GM21619 (cell line): ENCODE measurements at regions not wholly inside any gene's neighbourhood (a gene's known extent, or its start where the extent isn't known, plus 50 kb on each side); places are given as distances from the start of the nearest gene placed in this dataset.
"Not testable (repeated sequence)": the region's sequence is repeated elsewhere in the genome, so short reads cannot be mapped to it uniquely, and the experiment has no call there.

Experiments
- ATAC-seq: cut with Tn5 transposase; IDR thresholded peaks from one replicate; pipeline ENCODE4 v1.9.1; 2021; ENCODE audit not compliant: unreplicated experiment

DNA sequence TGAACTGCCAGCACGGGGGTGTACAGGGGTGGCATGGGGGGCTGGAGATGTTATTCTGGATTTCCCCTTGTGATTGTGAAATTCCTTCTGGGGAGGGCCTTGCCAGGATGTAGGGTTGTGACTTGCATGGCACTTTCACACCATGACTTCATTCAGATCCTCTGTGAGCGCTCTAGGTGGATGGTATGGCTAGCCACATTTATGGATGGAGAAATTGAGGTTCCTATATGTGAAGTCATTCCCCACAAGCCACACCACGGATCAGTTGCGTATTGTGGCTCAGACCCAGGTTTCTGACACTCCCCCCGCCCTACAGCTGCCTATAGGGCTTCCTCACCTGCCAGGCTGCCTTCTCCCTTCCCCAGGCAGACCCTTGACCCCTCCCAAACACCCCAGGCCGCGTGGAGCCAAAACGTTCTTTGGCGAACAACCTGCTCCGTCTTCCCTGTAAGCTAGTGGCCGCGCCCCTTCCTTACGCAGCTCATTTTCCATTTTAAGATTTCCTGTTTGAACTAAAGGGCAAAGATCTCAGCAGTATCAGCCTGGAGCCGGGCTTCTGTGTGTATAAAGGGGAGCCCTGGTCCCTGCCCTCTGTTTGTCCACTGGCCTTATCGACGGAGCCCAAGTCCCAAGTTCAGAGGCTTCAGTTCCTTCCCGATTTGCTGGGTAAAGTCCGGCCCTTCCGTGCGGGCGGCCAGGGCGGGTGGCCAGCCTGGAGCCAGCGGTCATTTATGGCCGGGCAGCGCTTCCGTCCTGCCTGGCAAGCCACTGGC is 97.8 kb upstream of the KLF4 start:
- no peak for ATAC-seq

DNA sequence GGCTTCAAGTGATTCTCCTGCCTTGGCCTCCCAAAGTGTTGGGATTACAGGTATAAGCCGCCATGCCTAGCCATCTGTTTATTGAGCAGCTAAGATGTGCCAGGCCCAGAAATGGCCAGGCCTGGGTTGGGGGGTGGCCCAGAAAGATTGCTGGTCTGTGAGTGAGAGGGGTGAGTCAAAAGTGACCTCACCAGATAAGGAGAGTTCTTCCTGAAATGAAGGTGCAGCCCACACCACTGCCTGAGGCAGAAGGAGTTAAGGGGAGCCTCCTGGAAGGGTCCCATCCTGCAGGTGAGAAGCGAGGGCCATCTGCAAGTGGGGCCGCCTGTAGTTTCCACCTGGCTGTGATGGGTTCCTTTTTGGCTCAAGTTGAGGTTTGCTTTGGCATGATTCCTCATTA is 96.9 kb upstream of the KLF4 start:
- no peak for ATAC-seq

DNA sequence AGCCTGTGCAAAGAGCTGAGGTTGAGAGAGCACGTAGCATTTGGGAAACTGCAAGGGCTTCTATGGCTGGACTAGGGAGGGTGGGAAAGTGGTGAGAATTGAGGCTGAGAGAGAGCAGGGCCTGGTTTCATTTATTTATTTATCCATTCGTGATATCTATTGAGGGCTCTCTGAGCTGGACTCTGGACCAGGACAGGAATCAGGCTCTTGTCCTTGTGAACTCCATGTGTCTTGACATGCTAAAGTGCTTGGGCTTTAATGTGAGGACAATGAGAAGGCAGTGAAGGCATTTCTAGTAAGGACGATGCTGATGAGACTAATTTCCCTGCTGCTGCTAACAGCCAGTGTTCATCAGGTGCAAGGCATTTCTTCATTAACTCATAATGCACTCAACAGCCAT is 95.9 kb upstream of the KLF4 start:
- no peak for ATAC-seq

DNA sequence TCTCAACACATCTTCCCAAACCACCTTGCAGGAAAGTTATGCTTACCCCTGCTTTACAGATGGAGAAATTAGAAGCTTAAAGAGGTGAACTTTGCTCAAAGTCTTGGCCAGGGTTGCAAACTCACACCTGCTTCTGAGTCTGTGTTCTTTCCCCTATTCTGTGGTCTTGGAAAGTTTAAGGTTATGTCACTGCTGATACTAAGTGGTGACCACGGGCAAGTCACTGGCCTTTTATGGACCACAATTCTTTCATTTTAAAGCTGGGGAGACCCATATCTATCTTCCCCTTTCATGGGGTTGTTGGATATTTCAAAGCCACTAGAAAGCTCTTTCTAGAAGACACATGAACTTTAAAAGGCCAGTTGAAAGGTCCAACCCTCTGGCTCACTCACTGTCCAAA is 95.4 kb upstream of the KLF4 start:
- ATAC-seq: no peak

DNA sequence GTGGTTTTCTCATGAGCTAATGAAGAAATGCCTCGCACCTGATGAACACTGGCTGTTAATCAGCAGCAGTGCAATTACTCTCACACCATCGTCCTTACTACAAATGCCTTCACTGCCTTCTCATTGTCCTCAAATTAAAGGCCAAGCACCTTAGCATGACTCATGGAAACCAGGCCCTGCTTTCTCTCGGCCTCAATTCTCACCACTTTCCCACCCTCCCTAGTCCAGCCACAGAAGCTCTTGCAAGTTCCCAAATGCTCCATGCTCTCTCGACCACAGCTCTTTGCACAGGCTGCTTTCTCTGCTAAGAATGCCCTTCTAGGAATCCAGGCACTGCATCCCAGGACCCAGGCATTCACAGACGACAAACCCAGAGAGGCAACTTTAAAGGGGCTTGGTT is 94.6 kb upstream of the KLF4 start:
- no peak for ATAC-seq

DNA sequence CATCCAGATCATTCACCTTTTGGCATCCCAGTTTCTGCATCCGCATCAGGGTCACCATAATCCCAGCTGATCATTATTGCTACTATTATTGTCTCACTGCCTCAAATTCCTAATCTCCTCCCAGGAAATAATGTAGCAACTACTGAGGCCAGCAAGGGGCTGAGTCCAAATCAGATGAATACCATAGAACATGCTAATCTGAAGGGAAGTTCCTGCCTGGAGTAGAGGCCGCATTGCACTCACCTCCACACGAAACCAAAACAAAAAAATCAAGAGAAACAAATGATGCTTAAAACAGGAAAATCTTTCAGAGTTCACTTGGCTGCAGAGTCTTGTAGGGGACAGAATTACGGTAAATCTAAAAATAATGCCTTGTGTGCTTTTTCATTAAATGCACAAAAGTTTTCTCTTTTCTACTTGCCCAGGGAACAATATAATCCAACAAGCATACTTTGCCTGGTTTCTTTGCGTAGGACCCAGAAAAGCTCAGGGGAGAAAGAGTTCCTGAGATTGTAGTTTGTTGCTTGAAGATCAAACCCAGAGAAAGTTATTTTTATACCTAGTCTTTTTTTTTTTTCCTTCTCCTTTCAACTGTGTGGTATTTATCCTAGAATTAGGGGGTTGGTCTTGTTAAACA is 87.7 kb upstream of the KLF4 start:
- no peak for ATAC-seq

DNA sequence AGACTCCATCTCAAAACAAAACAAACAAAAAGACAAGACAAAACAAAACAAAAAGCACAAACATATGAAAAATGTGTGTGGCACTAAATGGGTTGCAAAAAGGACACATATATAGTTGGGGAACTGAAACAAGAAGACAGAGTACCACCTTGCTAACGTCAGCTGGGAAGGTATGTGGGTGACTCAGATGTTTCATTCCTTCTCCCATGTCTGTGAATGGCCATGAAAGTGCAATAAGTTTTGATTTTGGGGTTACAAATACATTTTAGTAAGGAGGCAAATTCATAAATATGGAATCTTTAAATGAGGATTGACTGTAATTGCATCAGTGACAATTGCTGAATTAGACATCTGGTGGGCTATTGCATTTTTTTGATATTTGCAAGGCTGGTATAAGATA is 81.6 kb upstream of the KLF4 start:
- no peak for ATAC-seq

DNA sequence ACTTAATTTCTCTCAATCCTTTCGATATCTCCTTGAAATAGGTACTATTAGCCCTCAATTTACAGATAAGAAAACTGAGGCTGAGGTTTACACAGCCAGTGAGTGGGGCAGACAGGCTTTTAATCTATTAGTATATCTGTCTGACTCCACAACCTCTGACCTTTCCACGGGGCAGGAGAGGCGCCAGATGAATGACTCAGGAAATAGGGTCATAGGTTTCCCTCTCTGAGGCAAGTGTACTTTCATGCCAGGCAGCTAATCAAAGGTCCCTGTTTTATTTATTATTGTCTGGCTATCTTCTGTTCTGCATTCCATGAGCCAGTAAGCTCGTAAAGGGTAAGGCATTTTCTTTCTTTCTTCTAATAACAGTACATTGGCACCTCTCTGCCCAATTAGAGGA is 79.6 kb upstream of the KLF4 start:
- no peak for ATAC-seq

DNA sequence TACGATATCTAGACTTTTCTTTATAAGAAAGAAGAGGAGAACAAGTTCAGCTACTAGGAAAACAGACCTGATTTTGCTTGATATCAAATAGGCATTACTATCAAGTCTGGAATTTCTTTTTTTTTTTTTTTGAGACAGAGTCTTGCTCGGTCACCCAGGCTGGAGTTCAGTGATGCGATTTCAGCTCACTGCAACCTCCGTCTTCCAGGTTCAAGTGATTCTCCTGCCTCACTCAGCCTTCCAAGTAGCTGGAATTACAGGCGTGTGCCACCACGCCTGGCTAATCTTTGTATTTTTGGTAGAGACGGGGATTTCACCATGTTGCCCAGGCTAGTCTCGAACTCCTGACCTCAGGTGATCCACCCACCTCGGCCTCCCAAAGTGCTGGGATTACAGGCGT is 78.8 kb upstream of the KLF4 start:
- ATAC-seq: not testable (repeated sequence)

DNA sequence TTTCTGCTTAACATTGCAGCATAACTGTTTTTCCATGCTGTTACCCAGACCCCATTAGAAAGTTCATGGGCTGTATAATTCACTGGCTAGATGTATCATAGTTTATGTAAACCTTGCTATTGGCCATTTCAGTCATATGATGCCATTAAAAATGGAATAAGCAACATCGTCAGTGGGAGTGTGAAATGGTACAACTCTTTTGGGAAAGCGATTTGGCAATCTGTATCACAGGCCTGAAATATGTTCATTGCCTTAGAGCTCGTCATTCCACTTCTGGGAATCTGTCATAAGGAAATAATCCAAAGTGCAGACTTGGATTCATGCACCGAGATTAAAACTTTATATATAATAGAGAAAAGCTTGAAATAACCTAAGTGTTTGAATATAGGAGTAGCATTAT is 77.9 kb upstream of the KLF4 start:
- no peak for ATAC-seq

DNA sequence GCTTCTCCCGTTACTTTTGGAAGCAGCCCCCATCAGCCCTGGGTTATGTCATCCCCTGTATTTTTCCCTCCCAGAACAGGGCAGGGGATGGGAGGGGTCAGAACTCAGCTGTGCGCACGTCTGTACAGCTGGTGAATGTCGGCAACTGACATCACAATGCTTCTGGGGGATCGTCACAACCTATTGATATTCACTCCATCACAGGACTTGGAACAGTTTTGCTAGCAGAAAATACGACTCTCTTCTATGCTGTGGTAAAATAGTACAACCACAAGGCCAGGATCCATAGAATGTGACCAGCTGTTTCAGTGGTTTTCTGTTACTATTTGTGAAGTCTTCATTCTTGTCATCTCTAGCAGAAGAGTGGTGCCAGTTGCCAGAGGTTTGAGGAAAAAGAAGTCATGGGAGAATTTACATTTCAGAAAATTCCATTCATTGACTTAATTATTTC is 77.1 kb upstream of the KLF4 start:
- no peak for ATAC-seq

DNA sequence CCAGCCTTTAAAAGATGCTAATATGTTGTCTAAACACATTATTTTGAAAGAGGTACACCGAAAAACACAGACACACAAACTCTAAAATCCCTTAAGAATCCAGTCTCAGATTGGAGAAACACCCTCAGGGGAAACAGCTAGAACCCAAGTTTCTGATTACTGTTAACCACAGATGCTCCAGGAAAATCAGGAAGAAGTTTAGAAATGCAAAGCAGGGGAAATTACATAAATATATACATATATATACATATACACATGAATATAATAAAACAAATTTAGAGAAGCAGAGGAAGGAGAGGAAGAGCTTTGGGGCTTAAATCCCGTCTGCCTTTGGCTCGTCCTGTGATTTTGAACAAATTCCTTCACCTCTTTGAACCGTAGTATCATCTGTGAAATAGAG is 73.2 kb upstream of the KLF4 start:
- ATAC-seq: no peak

DNA sequence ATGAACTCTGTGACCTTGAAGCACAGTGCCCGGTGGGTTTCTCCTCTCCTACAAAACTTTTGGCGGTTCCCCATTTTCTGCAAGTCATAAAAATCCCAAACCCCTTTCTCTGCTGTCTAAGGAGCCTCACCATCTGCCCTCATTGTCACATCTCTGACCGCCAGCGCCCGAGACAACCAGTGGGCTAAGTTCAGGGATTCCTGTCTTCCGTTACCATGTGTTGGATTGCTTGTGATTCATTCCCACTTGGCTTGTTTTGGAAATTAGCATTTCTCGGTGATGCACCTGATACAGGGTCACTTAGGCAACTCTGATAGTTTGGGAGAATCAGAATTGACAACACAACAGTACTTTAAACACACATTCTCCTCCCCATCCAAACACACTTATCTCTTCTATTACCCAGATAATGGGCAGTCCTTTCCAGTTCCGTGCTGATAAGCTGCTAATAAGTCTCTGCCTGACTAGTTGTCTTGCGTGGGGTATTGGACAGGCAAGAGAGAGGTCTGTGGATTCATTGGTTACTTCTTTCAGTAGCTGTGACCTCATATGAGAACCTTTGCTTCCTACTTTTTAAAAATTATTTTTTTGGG is 70.0 kb upstream of the KLF4 start:
- no peak for ATAC-seq

DNA sequence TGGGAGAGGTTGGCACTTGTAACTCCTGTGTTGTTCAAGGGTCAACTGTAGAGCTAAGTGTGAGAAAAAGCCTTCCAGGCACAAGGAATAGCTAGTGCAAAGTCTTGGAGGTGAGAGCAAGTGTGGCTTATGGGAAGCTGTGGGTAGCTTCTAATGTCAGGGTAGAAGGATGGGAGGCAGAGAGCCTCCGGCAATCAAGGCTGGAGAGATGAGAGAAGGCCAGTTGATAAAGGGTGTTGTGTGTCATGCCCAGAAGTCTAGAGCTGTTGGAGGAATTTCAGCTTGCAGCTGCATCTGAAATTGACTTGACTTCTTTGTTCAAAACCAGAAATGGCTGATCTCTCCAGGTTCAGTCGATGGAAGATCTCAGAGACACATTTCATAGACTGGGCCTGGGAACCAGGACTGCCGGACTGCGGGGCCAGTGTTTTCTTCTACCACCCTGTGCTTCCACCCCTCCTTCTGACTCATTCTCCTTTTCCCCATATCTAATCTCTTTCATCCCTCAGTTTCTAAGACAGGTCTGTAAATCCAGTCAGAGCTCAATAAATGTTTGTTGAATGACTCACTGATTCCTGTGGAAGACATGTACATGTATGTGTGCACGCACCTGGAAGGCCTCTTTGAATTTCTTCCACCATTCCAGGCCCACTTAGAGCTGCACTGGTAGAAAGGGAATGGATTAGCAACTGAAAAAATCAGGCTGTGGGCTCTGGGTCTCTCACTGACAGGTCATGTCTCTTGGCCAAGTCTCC is 67.8 kb upstream of the KLF4 start:
- no peak for ATAC-seq

DNA sequence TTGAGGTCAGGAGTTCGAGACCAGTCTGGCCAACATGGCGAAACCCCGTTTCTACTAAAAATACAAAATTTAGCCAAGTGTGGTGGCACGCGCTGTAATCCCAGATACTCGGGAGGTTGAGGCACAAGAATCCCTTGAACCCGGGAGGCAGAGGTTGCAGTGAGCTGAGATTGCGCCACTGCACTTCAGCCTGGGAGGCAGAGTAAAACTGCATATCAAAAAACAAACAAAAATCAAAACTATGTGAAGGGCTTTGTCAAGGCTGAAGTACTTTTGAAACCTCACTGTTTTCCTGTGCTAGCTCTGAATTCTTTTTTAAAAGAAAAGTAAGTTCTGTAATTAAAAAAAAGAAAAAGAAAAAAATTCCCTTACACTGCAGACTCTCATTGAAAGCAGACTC is 65.1 kb upstream of the KLF4 start:
- ATAC-seq: no peak

DNA sequence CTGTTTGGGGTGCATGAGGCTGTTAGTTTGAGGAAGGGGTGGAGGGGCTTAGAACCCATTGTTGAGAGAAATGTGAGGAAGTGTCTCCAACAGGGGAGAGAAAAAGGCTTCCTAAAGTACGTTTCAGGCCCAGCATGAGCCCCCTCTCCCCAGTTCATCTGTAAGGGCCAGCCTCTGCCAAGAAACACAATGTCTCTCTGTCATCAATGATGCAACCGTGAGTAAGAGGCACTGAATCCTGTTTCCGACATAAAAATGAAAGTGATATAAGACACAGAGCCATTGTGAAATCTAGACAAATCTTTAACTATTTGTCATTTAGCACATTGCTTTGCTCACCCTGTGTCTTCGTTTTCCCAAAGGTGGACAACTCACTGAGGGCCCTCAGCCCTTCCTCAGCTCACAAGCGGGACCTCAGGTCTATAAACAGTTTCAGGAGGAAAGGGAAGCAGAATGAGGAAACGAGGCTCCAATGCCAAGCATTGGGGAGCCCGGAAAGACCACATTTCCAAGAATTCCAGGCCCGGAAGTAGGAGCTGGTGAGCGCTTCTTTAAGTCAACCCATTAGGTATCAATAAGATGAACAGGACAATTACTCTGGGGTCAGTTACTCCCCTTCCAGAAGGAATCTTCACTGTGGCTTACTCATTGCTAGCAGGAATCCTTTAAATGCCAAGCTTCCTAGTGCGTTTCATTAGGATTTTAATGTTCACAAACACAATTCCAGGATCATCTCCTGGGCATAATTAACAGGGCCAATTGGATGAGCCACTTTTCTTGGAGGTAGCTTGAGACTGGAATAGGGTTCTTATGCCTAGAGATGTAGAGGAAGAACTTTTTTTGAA is 59.0 kb upstream of the KLF4 start:
- no peak for ATAC-seq

DNA sequence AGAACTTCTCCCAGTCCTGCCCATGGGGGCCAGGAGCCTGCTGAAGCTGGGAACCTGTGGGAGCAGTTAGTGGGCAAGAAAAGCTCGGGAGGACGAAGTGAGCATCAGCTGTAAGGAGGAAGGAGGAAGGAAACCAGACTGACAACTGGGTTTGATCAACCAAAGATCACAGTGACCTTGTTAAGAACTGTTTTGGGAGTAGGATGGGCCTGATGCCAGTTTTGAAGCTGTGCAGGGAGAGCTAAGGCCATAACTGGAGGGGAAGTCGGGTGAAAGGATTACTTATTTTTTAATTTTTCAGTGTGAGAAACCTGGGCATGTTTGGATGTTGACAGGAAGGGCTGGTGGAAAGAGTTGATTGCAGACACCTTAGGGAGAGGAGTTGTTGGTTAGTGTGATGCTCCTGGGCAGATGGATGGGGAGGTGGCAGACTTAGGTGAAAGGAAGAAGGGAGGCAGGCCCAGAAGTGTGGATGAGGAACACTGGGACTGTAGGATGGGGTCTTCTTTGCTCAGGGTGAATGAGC is 58.3 kb upstream of the KLF4 start:
- no peak for ATAC-seq

DNA sequence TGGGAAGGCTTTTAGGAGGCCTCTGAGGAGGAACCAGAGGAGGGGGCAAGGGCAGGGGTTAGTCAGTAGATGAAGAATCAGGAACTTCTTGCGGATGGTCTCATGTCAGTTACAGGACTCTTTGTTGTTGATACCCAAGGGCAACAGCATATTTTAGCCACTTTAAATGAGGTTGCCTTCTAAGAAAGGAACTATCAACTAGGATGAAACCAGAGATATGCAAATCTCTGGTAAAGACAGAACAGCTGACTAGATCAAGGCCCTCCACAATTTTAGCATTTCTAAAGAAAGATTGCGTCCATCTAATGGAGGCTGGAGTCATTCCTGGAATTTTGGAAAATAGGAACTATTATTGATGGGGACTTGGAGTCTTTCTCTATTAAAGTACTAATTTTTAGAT is 57.7 kb upstream of the KLF4 start:
- no peak for ATAC-seq

DNA sequence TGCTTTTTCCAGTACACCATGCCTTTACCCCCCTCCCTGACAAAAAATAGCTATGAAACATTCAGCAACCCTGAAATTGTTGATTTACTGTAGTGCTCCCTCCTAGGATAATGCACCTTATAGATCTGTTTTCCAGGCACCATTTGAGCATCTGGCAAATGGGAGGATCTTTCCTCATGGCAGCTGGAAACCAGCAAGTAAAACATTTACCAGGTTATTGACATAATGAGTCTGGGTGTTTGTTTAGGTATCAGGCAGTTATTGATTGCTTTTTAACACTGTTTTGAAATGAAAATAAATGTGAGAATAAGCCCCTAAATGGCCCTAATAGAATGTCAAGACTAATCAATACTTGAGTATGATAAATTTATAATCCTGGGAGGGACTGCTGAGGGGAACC is 57.3 kb upstream of the KLF4 start:
- no peak for ATAC-seq

DNA sequence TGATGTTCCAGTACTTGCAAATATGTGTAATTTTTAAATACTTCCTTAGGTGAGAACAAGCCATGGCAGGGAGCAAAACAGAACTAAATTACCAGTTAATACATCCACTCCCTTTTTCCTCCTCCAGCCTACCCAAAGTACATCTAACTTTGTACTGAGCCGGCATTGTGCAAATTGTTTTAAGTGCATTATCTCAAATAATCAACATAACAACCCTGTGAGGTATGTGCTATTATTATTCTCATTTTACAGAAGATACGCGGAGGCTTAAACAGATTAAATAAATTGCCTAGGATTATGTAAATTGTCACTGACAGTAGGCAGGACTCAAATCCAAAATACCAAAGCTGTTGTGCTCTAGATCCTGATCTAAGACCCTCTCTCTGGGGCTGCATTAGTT is 55.5 kb upstream of the KLF4 start:
- no peak for ATAC-seq
